CD4-positive, alpha-beta T cell treated with Interleukin-15 for 4 hours (primary cell): ENCODE measurements at regions not wholly inside any gene's neighbourhood (a gene's known extent, or its start where the extent isn't known, plus 50 kb on each side); places are given as distances from the start of the nearest gene placed in this dataset.
"Not testable (repeated sequence)": the region's sequence is repeated elsewhere in the genome, so short reads cannot be mapped to it uniquely, and the experiment has no call there.

Source experiments
- DNase-seq: peaks from one replicate; pipeline ENCODE4 v3.0.0-alpha.2; 2020; ENCODE audit warnings: low spot score

GRCh38 chr10:15428681-15429080 is 57.6 kb upstream of the FAM171A1 start:
- no peak for DNase-seq

- no peak for DNase-seq
These were observed 56.8 kb upstream of the FAM171A1 start for GRCh38 chr10:15427843-15428414.

- no peak for DNase-seq
These were observed 55.5 kb upstream of the FAM171A1 start for GRCh38 chr10:15426558-15426957.

GRCh38 chr10:15426115-15426514 is 55.0 kb upstream of the FAM171A1 start:
- no peak for DNase-seq

GRCh38 chr10:15421875-15422274 is 50.8 kb upstream of the FAM171A1 start:
- not testable (repeated sequence) for DNase-seq
